ENCODE measurements at regions not wholly inside any gene's neighbourhood (a gene's known extent, or its start where the extent isn't known, plus 50 kb on each side); places are given as distances from the start of the nearest gene placed in this dataset.
"Not testable (repeated sequence)": the region's sequence is repeated elsewhere in the genome, so short reads cannot be mapped to it uniquely, and the experiment has no call there.

GRCh38 chr4:130029442-130029841 lies 933.5 kb downstream of the C4orf33 start:
- no peaks in the 10 kb centered on the region for H3K9me2 ChIP-seq (ENCODE audit: insufficient read depth)
- H3K27me3 ChIP-seq (replicated peaks; ENCODE audit: insufficient read depth) = no peaks in the 10 kb centered on the region
- no peaks in the 10 kb centered on the region for H3K36me3 ChIP-seq (ENCODE audit: low read depth)
- H2AFZ ChIP-seq = no peak overlapping the region
- in situ Hi-C loops (cut with MboI) = no loop called here
- H3F3A ChIP-seq (ENCODE audit: insufficient read depth) = no peaks in the 10 kb centered on the region
- H4K20me1 ChIP-seq (ENCODE audit: insufficient read depth) = no peaks in the 10 kb centered on the region
- no peak overlapping the region for H3K27ac ChIP-seq
- H3K9ac ChIP-seq = no peak overlapping the region
- no peaks in the 10 kb centered on the region for H3K4me1 ChIP-seq (ENCODE audit: insufficient read depth)
- H3K9me3 ChIP-seq (ENCODE audit: low read depth) = no peaks in the 10 kb centered on the region
- no peak for DNase-seq
- no peak overlapping the region for H3K4me3 ChIP-seq
- H3K4me2 ChIP-seq (ENCODE audit: unreplicated experiment) = no peak overlapping the region
- H3K79me2 ChIP-seq (ENCODE audit: insufficient read depth) = no peaks in the 10 kb centered on the region
- WGBS, 2 experiments (ENCODE audit: low coverage in 1 of 2, low lambda C conversion rate in 2 of 2, missing lambda C conversion rate in 2 of 2) = 0% methylated on average over 1 of the region's 1 CpG
- TF ChIP-seq EZH2 (IDR thresholded peaks at IDR 0.05; ENCODE audit: insufficient read depth, poor library complexity, severe bottlenecking) (no peak), EZH2phosphoT487 (IDR thresholded peaks at IDR 0.05; ENCODE audit: insufficient read depth, low read depth) (no peak)

- no peaks in the 10 kb centered on the region for H3K9me3 ChIP-seq (ENCODE audit: low read depth)
- in situ Hi-C loops (cut with MboI) = no loop called here
- no peaks in the 10 kb centered on the region for H4K20me1 ChIP-seq (ENCODE audit: insufficient read depth)
These were observed 935.9 kb downstream of the C4orf33 start for GRCh38 chr4:130031858-130032257.

DNA sequence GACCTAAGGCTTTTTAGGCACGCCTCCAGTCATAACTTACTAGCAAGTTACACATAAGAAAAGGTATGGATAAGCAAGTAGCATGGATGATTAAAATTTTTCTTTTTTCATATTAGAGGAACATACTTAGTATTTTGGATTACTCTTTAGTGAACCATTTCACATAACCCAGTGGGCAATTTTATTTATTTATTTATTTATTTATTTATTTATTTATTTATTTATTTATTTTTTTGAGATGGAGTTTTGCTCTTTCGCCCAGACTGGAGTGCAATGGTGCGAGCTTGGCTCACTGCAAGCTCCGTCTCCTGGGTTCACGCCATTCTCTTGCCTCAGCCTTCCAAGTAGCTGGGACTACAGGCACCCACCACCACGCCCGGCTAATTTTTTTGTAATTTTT lies 937.7 kb downstream of the C4orf33 start:
- H3K36me3 ChIP-seq (ENCODE audit: low read depth); H3K27ac ChIP-seq; H4K20me1 ChIP-seq (ENCODE audit: insufficient read depth); H3K9me3 ChIP-seq (ENCODE audit: low read depth); in situ Hi-C loops (cut with MboI); H3K27me3 ChIP-seq (replicated peaks; ENCODE audit: insufficient read depth); DNase-seq; H3K79me2 ChIP-seq (ENCODE audit: insufficient read depth); H3K9me2 ChIP-seq (ENCODE audit: insufficient read depth); H3K4me1 ChIP-seq (ENCODE audit: insufficient read depth); H3K9ac ChIP-seq; H3K4me2 ChIP-seq (ENCODE audit: unreplicated experiment); H3F3A ChIP-seq (ENCODE audit: insufficient read depth); H3K4me3 ChIP-seq; H2AFZ ChIP-seq: not testable (repeated sequence)
- WGBS, 2 experiments (ENCODE audit: low coverage in 1 of 2, low lambda C conversion rate in 2 of 2, missing lambda C conversion rate in 2 of 2) = 54 to 61% methylated on average over 7 of the region's 7 CpGs

More at GRCh38 chr4:130031858-130032257, 935.9 kb downstream of the C4orf33 start:
- Histone ChIP-seq H2AFZ (no peak overlapping the region), H3K27ac (no peak overlapping the region), H3K4me3 (no peak overlapping the region), H3K9me2 (ENCODE audit: insufficient read depth) (no peaks in the 10 kb centered on the region), H3F3A (ENCODE audit: insufficient read depth) (no peaks in the 10 kb centered on the region), H3K27me3 (replicated peaks; ENCODE audit: insufficient read depth) (no peaks in the 10 kb centered on the region), H3K36me3 (ENCODE audit: low read depth) (no peaks in the 10 kb centered on the region), H3K9ac (no peak overlapping the region), H3K4me1 (ENCODE audit: insufficient read depth) (no peaks in the 10 kb centered on the region), H3K4me2 (ENCODE audit: unreplicated experiment) (no peak overlapping the region), H3K79me2 (ENCODE audit: insufficient read depth) (no peaks in the 10 kb centered on the region)
- TF ChIP-seq EZH2phosphoT487 (IDR thresholded peaks at IDR 0.05; ENCODE audit: insufficient read depth, low read depth) (no peak), EZH2 (IDR thresholded peaks at IDR 0.05; ENCODE audit: insufficient read depth, poor library complexity, severe bottlenecking) (no peak)
- DNase-seq = no peak
- WGBS, 2 experiments (ENCODE audit: low coverage in 1 of 2, low lambda C conversion rate in 2 of 2, missing lambda C conversion rate in 2 of 2) = 37 to 48% methylated on average over 4 of the region's 4 CpGs

GRCh38 chr4:130034876-130035275 lies 938.9 kb downstream of the C4orf33 start:
- no peaks in the 10 kb centered on the region for H3K4me1 ChIP-seq (ENCODE audit: insufficient read depth)
- H3F3A ChIP-seq (ENCODE audit: insufficient read depth) = no peaks in the 10 kb centered on the region
- no peaks in the 10 kb centered on the region for H3K36me3 ChIP-seq (ENCODE audit: low read depth)
- no peaks in the 10 kb centered on the region for H4K20me1 ChIP-seq (ENCODE audit: insufficient read depth)
- H3K9ac ChIP-seq = no peak overlapping the region
- no peak overlapping the region for H3K4me2 ChIP-seq (ENCODE audit: unreplicated experiment)
- no peak overlapping the region for H2AFZ ChIP-seq
- TF ChIP-seq EZH2phosphoT487 (IDR thresholded peaks at IDR 0.05; ENCODE audit: insufficient read depth, low read depth) = no peak
- no peak for TF ChIP-seq EZH2 (IDR thresholded peaks at IDR 0.05; ENCODE audit: insufficient read depth, poor library complexity, severe bottlenecking)
- H3K9me2 ChIP-seq (ENCODE audit: insufficient read depth) = no peaks in the 10 kb centered on the region
- no peak overlapping the region for H3K27ac ChIP-seq
- no peaks in the 10 kb centered on the region for H3K27me3 ChIP-seq (replicated peaks; ENCODE audit: insufficient read depth)
- no peaks in the 10 kb centered on the region for H3K9me3 ChIP-seq (ENCODE audit: low read depth)
- no peak for DNase-seq
- H3K79me2 ChIP-seq (ENCODE audit: insufficient read depth) = no peaks in the 10 kb centered on the region
- no peak overlapping the region for H3K4me3 ChIP-seq
- in situ Hi-C loops (cut with MboI) = no loop called here

DNA sequence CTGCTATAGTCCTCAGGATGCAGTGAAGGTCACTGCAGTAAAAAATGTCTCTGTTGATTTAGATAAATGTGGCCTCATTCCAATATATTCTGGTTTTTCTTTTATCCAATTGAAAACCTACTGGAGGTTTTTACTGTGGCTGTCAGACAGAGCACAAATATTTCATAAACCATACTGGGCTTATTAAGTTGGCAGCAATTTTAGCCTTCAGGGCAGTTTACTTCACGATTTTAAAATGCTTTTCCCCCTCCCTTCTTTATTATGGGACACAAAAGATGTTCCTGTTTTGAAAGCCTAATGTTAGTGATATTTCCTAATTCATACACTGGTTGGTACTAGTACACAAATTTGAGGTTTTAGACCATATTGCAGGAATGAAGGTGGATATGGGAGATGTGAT lies 939.4 kb downstream of the C4orf33 start:
- H3K4me3 ChIP-seq = no peak overlapping the region
- no peak for DNase-seq
- in situ Hi-C loops (cut with MboI) = no loop called here

DNA sequence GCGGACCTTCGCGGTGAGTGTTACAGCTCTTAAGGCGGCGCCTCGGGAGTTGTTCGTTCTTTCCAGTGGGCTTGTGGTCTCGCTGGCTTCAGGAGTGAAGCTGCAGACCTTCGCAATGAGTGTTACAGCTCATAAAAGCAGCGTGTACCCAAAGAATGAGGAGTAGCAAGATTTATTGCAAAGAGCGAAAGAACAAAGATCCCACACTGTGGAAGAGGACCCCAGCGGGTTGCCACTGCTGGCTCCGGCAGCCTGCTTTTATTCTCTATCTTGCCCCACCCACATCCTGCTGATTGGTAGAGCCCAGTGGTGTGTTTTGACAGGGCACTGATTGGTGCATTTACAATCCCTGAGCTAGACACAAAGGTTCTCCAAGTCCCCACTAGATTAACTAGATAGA lies 941.9 kb downstream of the C4orf33 start:
- H3K4me2 ChIP-seq (ENCODE audit: unreplicated experiment); H3K9ac ChIP-seq; H3K4me1 ChIP-seq (ENCODE audit: insufficient read depth); in situ Hi-C loops (cut with MboI); H3K4me3 ChIP-seq; H3F3A ChIP-seq (ENCODE audit: insufficient read depth); H3K36me3 ChIP-seq (ENCODE audit: low read depth); H3K27me3 ChIP-seq (replicated peaks; ENCODE audit: insufficient read depth); H2AFZ ChIP-seq; H3K9me2 ChIP-seq (ENCODE audit: insufficient read depth); H3K27ac ChIP-seq; DNase-seq; H3K79me2 ChIP-seq (ENCODE audit: insufficient read depth); H4K20me1 ChIP-seq (ENCODE audit: insufficient read depth); H3K9me3 ChIP-seq (ENCODE audit: low read depth): not testable (repeated sequence)
- WGBS, 2 experiments (ENCODE audit: low coverage in 1 of 2, low lambda C conversion rate in 2 of 2, missing lambda C conversion rate in 2 of 2) = 63 to 65% methylated on average over 13 of the region's 13 CpGs

More for the DNA sequence above, 939.4 kb downstream of the C4orf33 start:
- H2AFZ ChIP-seq = no peak overlapping the region
- H3F3A ChIP-seq (ENCODE audit: insufficient read depth) = no peaks in the 10 kb centered on the region
- no peak overlapping the region for H3K27ac ChIP-seq
- no peaks in the 10 kb centered on the region for H3K79me2 ChIP-seq (ENCODE audit: insufficient read depth)
- no peaks in the 10 kb centered on the region for H3K36me3 ChIP-seq (ENCODE audit: low read depth)
- no peaks in the 10 kb centered on the region for H3K4me1 ChIP-seq (ENCODE audit: insufficient read depth)
- no peaks in the 10 kb centered on the region for H4K20me1 ChIP-seq (ENCODE audit: insufficient read depth)
- WGBS, 2 experiments (ENCODE audit: low coverage in 1 of 2, low lambda C conversion rate in 2 of 2, missing lambda C conversion rate in 2 of 2) = 0% methylated on average over 1 of the region's 1 CpG
- H3K9me2 ChIP-seq (ENCODE audit: insufficient read depth) = no peaks in the 10 kb centered on the region
- TF ChIP-seq EZH2phosphoT487 (IDR thresholded peaks at IDR 0.05; ENCODE audit: insufficient read depth, low read depth) = no peak
- TF ChIP-seq EZH2 (IDR thresholded peaks at IDR 0.05; ENCODE audit: insufficient read depth, poor library complexity, severe bottlenecking) = no peak
- H3K9me3 ChIP-seq (ENCODE audit: low read depth) = no peaks in the 10 kb centered on the region
- H3K27me3 ChIP-seq (replicated peaks; ENCODE audit: insufficient read depth) = no peaks in the 10 kb centered on the region
- no peak overlapping the region for H3K4me2 ChIP-seq (ENCODE audit: unreplicated experiment)
- no peak overlapping the region for H3K9ac ChIP-seq

GRCh38 chr4:130038540-130038939 lies 942.6 kb downstream of the C4orf33 start:
- H3K79me2 ChIP-seq (ENCODE audit: insufficient read depth); H3K36me3 ChIP-seq (ENCODE audit: low read depth); H3K27me3 ChIP-seq (replicated peaks; ENCODE audit: insufficient read depth); H3K9me3 ChIP-seq (ENCODE audit: low read depth); H3K4me3 ChIP-seq; H3F3A ChIP-seq (ENCODE audit: insufficient read depth); H3K4me1 ChIP-seq (ENCODE audit: insufficient read depth); H2AFZ ChIP-seq; H4K20me1 ChIP-seq (ENCODE audit: insufficient read depth); H3K9ac ChIP-seq; H3K4me2 ChIP-seq (ENCODE audit: unreplicated experiment); H3K9me2 ChIP-seq (ENCODE audit: insufficient read depth); H3K27ac ChIP-seq; DNase-seq; in situ Hi-C loops (cut with MboI): not testable (repeated sequence)
- 65 to 66% methylated on average over 17 to 31 of the region's 32 CpGs for WGBS, 2 experiments (ENCODE audit: low coverage in 1 of 2, low lambda C conversion rate in 2 of 2, missing lambda C conversion rate in 2 of 2)

Data from GM23248 (cell line).